Astrocyte (in vitro differentiated cells and primary cell): ENCODE measurements at regions not wholly inside any gene's neighbourhood (a gene's known extent, or its start where the extent isn't known, plus 50 kb on each side); places are given as distances from the start of the nearest gene placed in this dataset.

Experiments
- DNase-seq: peaks from one replicate; pipeline ENCODE4 v3.0.0-alpha.2; 2010; ENCODE audit warnings: low read depth
- FAIRE-seq: peaks from 2 replicates; lab custom pipeline; 2011; peaks lifted over from hg19 to GRCh38; lab: Jason Lieb, UNC
- H2AFZ ChIP-seq: 2 replicates; pipeline ENCODE4 v1.6.0; 2012; ENCODE audit warnings: low read depth, low read length, inconsistent platforms
- H3K27ac ChIP-seq: 2 replicates; pipeline ENCODE4 v1.5.1; 2011; ENCODE audit warnings: low read depth, low read length, inconsistent platforms
- H3K27me3 ChIP-seq: 2 replicates; pipeline ENCODE4 v1.6.0; 2011; ENCODE audit warnings: low read length, inconsistent platforms; ENCODE audit not compliant: insufficient read depth
- H3K36me3 ChIP-seq: 2 replicates; pipeline ENCODE4 v1.5.1; 2011; ENCODE audit warnings: low read length, inconsistent platforms; ENCODE audit not compliant: insufficient read depth
- H3K4me1 ChIP-seq: 2 replicates; pipeline ENCODE4 v1.5.1; 2011; ENCODE audit warnings: low read length, inconsistent platforms; ENCODE audit not compliant: insufficient read depth
- H3K4me2 ChIP-seq: 2 replicates; pipeline ENCODE4 v1.6.0; 2012; ENCODE audit warnings: low read length, inconsistent platforms
- H3K4me3 ChIP-seq: 2 replicates; pipeline ENCODE4 v1.5.1; 2011; ENCODE audit warnings: low read depth, mild to moderate bottlenecking, low read length, inconsistent platforms; ENCODE audit not compliant: insufficient read depth
- H3K79me2 ChIP-seq: 2 replicates; pipeline ENCODE4 v1.6.0; 2012; ENCODE audit warnings: mild to moderate bottlenecking, low read length, inconsistent platforms; ENCODE audit not compliant: insufficient read depth
- H3K9ac ChIP-seq: 2 replicates; pipeline ENCODE4 v1.6.0; 2012; ENCODE audit warnings: mild to moderate bottlenecking, low read length, inconsistent platforms
- H3K9me3 ChIP-seq: 2 replicates; pipeline ENCODE4 v1.5.1; 2012; ENCODE audit warnings: low read depth, mild to moderate bottlenecking, low read length, inconsistent platforms; ENCODE audit not compliant: insufficient read depth
- H4K20me1 ChIP-seq: 2 replicates; pipeline ENCODE4 v1.6.0; 2012; ENCODE audit warnings: low read length, inconsistent platforms; ENCODE audit not compliant: insufficient read depth
- H3K27ac Mint-ChIP-seq: one replicate; pipeline ENCODE4 v1.8.0; 2021; ENCODE audit warnings: mild to moderate bottlenecking, mixed read lengths; ENCODE audit not compliant: unreplicated experiment
- H3K27me3 Mint-ChIP-seq: one replicate; pipeline ENCODE4 v1.8.0; 2021; ENCODE audit warnings: low read depth, mixed read lengths; ENCODE audit not compliant: unreplicated experiment
- H3K36me3 Mint-ChIP-seq: one replicate; pipeline ENCODE4 v1.8.0; 2021; ENCODE audit warnings: low read depth, mixed read lengths; ENCODE audit not compliant: unreplicated experiment
- H3K4me1 Mint-ChIP-seq: one replicate; pipeline ENCODE4 v1.8.0; 2021; ENCODE audit warnings: low read depth, mixed read lengths; ENCODE audit not compliant: unreplicated experiment
- H3K4me3 Mint-ChIP-seq: one replicate; pipeline ENCODE4 v1.8.0; 2021; ENCODE audit warnings: mild to moderate bottlenecking, moderate library complexity, mixed read lengths; ENCODE audit not compliant: unreplicated experiment
- H3K9me3 Mint-ChIP-seq: one replicate; pipeline ENCODE4 v1.8.0; 2021; ENCODE audit warnings: mild to moderate bottlenecking, mixed read lengths; ENCODE audit not compliant: unreplicated experiment
- CTCF ChIP-seq: IDR thresholded peaks from 2 replicates; pipeline ENCODE4 v1.5.1; 2011; ENCODE audit warnings: low read depth, mild to moderate bottlenecking, inconsistent platforms, low read length, moderate library complexity; ENCODE audit not compliant: insufficient read depth
- EZH2 ChIP-seq: IDR thresholded peaks from 2 replicates; pipeline ENCODE4 v1.6.1; 2012; ENCODE audit warnings: mild to moderate bottlenecking, low read length, inconsistent platforms; ENCODE audit not compliant: insufficient read depth

- DNase-seq (no peak), FAIRE-seq (no peak)
- H3K36me3 Mint-ChIP-seq = no peaks in the 10 kb centered on the region
- Histone ChIP-seq H3K79me2 (no peaks in the 10 kb centered on the region), H2AFZ (no peak overlapping the region), H3K27me3 (no peaks in the 10 kb centered on the region), H3K9ac (no peak overlapping the region), H3K4me2 (no peak overlapping the region), H3K4me3 (no peak overlapping the region), H3K9me3 (peaks cover 14% of the 10 kb centered on the region), H3K27ac (no peak overlapping the region), H3K36me3 (no peaks in the 10 kb centered on the region), H4K20me1 (no peaks in the 10 kb centered on the region), H3K4me1 (no peaks in the 10 kb centered on the region)
- no peaks in the 10 kb centered on the region for H3K4me1 Mint-ChIP-seq
- H3K27ac Mint-ChIP-seq = no peak overlapping the region
- H3K27me3 Mint-ChIP-seq = no peaks in the 10 kb centered on the region
- TF ChIP-seq CTCF (no peak), EZH2 (no peak)
- H3K4me3 Mint-ChIP-seq = no peak overlapping the region
- H3K9me3 Mint-ChIP-seq = peaks cover 8% of the 10 kb centered on the region
Observed at GRCh38 chr2:139020287-139020686, 240.1 kb upstream of the NXPH2 start.

- Mint-ChIP-seq H3K27me3 (no peaks in the 10 kb centered on the region), H3K4me3 (no peak overlapping the region), H3K9me3 (peaks cover 10% of the 10 kb centered on the region), H3K27ac (no peak overlapping the region), H3K36me3 (no peaks in the 10 kb centered on the region), H3K4me1 (no peaks in the 10 kb centered on the region)
- Histone ChIP-seq H3K79me2 (no peaks in the 10 kb centered on the region), H3K9me3 (peaks cover 14% of the 10 kb centered on the region), H3K4me3 (no peak overlapping the region), H3K9ac (no peak overlapping the region), H3K4me2 (no peak overlapping the region), H3K36me3 (no peaks in the 10 kb centered on the region), H3K27ac (no peak overlapping the region), H3K27me3 (no peaks in the 10 kb centered on the region), H3K4me1 (no peaks in the 10 kb centered on the region), H2AFZ (no peak overlapping the region), H4K20me1 (no peaks in the 10 kb centered on the region)
- TF ChIP-seq EZH2 (no peak), CTCF (no peak)
- FAIRE-seq (no peak), DNase-seq (no peak)
Observed at GRCh38 chr2:139018252-139018651, 238.1 kb upstream of the NXPH2 start.

- H3K4me2 ChIP-seq = no peak overlapping the region
Observed at GRCh38 chr2:139007130-139007529, 226.9 kb upstream of the NXPH2 start.

More at GRCh38 chr2:139007130-139007529, 226.9 kb upstream of the NXPH2 start:
- Histone ChIP-seq H3K9ac (no peak overlapping the region), H3K9me3 (no peaks in the 10 kb centered on the region), H2AFZ (no peak overlapping the region), H3K27ac (no peak overlapping the region), H3K4me1 (no peaks in the 10 kb centered on the region), H3K79me2 (no peaks in the 10 kb centered on the region), H3K4me3 (no peak overlapping the region), H3K27me3 (no peaks in the 10 kb centered on the region), H4K20me1 (no peaks in the 10 kb centered on the region), H3K36me3 (no peaks in the 10 kb centered on the region)
- no peaks in the 10 kb centered on the region for H3K4me1 Mint-ChIP-seq
- no peak overlapping the region for H3K27ac Mint-ChIP-seq
- no peaks in the 10 kb centered on the region for H3K36me3 Mint-ChIP-seq
- no peak for TF ChIP-seq CTCF
- no peak for TF ChIP-seq EZH2
- H3K27me3 Mint-ChIP-seq = no peaks in the 10 kb centered on the region
- no peak overlapping the region for H3K4me3 Mint-ChIP-seq
- no peak for DNase-seq
- FAIRE-seq = no peak
- no peaks in the 10 kb centered on the region for H3K9me3 Mint-ChIP-seq
